ENCODE measurements at regions not wholly inside any gene's neighbourhood (a gene's known extent, or its start where the extent isn't known, plus 50 kb on each side); places are given as distances from the start of the nearest gene placed in this dataset.

DNA sequence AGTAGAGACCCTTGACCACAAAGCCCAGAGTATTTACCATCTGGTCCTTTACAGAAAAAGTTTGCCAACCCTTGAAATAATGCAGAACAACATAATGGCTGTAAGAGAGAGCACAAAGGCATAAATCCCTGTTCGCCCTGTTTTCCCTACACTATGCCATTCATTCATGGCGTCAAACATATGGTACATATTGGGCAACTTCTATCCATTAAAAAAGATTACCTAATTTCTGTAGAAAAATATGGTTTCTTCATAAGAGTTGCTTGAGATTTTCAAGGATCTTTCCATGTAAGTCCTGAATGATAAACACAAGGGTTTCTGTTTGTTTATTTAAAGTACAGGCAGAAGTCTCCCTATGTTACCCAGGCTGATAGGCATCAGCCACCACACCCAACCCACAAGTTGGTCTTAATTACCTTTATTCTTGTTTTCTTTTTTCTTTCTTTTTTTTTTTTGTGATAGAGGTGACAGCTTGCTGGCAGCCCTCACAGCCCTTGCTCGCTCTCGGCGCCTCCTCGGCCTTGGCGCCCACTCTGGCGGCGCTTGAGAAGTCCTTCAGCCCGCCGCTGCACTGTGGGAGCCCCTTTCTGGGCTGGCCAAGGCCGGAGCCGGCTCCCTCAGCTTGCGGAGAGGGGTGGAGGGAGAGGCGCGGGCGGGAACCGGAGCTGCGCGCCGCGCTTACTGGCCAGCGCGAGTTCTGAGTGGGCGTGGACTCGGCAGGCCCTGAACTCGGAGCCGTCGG is 68.3 kb upstream of the NR5A2 start:
- no peak for DNase-seq (ENCODE audit: low read depth in 2 of 2)

DNA sequence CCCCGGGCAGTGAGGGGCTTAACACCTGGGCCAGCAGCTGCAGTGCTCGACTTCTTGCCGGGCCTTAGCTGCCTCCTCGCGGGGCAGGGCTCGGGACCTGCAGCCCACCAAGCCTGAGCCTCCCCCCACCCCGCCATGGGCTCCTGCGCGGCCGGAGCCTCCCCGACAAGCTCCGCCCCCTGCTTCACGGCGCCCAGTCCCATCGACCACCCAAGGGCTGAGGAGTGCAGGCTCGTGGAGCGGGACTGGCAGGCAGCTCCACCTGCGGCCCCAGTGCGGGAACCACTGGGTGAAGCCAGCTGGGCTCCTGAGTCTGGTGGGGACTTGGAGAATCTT is 67.8 kb upstream of the NR5A2 start:
- DNase-seq (ENCODE audit: low read depth in 2 of 2): no peak

DNA sequence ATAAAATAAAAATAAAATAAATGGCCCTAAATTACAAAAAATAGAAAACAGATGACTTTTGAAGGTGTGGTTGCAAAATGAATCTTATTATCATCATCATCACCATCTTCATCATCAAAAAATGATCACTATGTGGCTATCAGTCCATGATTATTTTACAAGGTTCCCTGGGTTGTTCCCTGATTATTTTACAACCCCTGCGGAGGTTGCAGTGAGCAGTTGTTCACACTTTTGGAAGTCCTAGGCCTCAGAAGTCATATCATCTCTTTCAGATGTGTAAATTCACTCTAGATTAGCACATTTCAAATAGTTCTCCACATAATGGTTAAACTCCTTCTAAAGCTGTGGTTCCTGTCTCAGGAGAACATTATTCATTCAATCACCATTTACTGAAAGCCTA is 57.4 kb upstream of the NR5A2 start:
- no peak for DNase-seq (ENCODE audit: low read depth in 2 of 2)

DNA sequence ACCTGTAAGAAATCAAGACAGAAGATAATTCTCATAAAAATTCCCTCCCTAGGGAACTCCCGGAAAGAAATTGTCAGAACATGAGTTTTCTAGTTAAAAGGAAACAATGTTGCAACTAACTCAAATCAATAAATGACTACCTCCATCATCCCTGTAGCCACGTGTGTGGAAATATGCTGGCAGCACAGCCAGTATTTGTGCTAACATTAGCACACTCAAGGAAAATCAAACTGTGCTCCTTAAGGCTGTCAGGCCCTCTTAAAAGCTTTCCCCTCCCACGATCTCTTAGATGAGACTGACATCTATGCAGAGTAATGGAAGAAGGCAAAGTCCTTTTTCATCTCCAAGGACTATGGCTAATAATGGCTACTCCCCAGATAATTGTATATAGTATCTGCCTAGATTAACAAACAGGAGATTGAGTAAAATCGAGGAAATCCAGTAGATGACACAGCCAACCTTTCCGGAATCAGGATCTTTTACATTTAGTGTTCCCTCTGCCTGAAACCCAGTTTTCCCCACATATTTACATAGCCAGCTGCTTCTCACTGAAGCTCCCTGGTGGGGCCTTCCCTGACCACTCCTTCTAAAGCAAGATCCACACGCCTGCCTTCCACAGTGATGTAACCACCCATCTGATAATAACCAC is 50.9 kb upstream of the NR5A2 start:
- DNase-seq (ENCODE audit: low read depth in 2 of 2): no peak
